ENCODE measurements at regions not wholly inside any gene's neighbourhood (a gene's known extent, or its start where the extent isn't known, plus 50 kb on each side); places are given as distances from the start of the nearest gene placed in this dataset.
"Not testable (repeated sequence)": the region's sequence is repeated elsewhere in the genome, so short reads cannot be mapped to it uniquely, and the experiment has no call there.

GRCh38 chr15:96162322-96162721 is 168.2 kb upstream of the NR2F2 start:
- Histone ChIP-seq H3K9ac (ENCODE audit: low read length) (no peak overlapping the region), H3K36me3 (ENCODE audit: control insufficient read depth, insufficient read depth, low read length, severe bottlenecking) (no peaks in the 10 kb centered on the region), H3K4me1 (ENCODE audit: control insufficient read depth, insufficient read depth, low read length) (peaks cover 8% of the 10 kb centered on the region), H3K9me3 (ENCODE audit: control insufficient read depth, low read length) (no peaks in the 10 kb centered on the region), H3K27me3 (replicated peaks; ENCODE audit: control insufficient read depth, insufficient read depth, low read length) (no peaks in the 10 kb centered on the region), H3K4me3 (ENCODE audit: low read length) (no peak overlapping the region)
- DNase-seq (ENCODE audit: low read depth), result no peak

- Histone ChIP-seq H3K36me3 (ENCODE audit: control insufficient read depth, insufficient read depth, low read length, severe bottlenecking) (no peaks in the 10 kb centered on the region), H3K4me1 (ENCODE audit: control insufficient read depth, insufficient read depth, low read length) (no peaks in the 10 kb centered on the region), H3K27me3 (replicated peaks; ENCODE audit: control insufficient read depth, insufficient read depth, low read length) (no peaks in the 10 kb centered on the region), H3K9ac (ENCODE audit: low read length) (no peak overlapping the region), H3K9me3 (ENCODE audit: control insufficient read depth, low read length) (no peaks in the 10 kb centered on the region), H3K4me3 (ENCODE audit: low read length) (no peak overlapping the region)
- no peak for DNase-seq (ENCODE audit: low read depth)
Measured at GRCh38 chr15:96165081-96165480, 165.4 kb upstream of the NR2F2 start.

- H3K36me3 ChIP-seq (ENCODE audit: control insufficient read depth, insufficient read depth, low read length, severe bottlenecking), result no peaks in the 10 kb centered on the region
- H3K4me1 ChIP-seq (ENCODE audit: control insufficient read depth, insufficient read depth, low read length), result no peaks in the 10 kb centered on the region
- no peaks in the 10 kb centered on the region for H3K9me3 ChIP-seq (ENCODE audit: control insufficient read depth, low read length)
- H3K27me3 ChIP-seq (replicated peaks; ENCODE audit: control insufficient read depth, insufficient read depth, low read length), result no peaks in the 10 kb centered on the region
- no peak overlapping the region for H3K9ac ChIP-seq (ENCODE audit: low read length)
- no peak for DNase-seq (ENCODE audit: low read depth)
- H3K4me3 ChIP-seq (ENCODE audit: low read length), result no peak overlapping the region
Measured at GRCh38 chr15:96165775-96166174, 164.7 kb upstream of the NR2F2 start.

GRCh38 chr15:96166223-96167200 is 164.0 kb upstream of the NR2F2 start:
- Histone ChIP-seq H3K36me3 (ENCODE audit: control insufficient read depth, insufficient read depth, low read length, severe bottlenecking) (no peaks in the 10 kb centered on the region), H3K9ac (ENCODE audit: low read length) (no peak overlapping the region), H3K4me1 (ENCODE audit: control insufficient read depth, insufficient read depth, low read length) (no peaks in the 10 kb centered on the region), H3K9me3 (ENCODE audit: control insufficient read depth, low read length) (no peaks in the 10 kb centered on the region), H3K27me3 (replicated peaks; ENCODE audit: control insufficient read depth, insufficient read depth, low read length) (no peaks in the 10 kb centered on the region), H3K4me3 (ENCODE audit: low read length) (no peak overlapping the region)
- no peak for DNase-seq (ENCODE audit: low read depth)

GRCh38 chr15:96170616-96170978 is 159.9 kb upstream of the NR2F2 start:
- H3K27me3 ChIP-seq (replicated peaks; ENCODE audit: control insufficient read depth, insufficient read depth, low read length); H3K36me3 ChIP-seq (ENCODE audit: control insufficient read depth, insufficient read depth, low read length, severe bottlenecking); DNase-seq (ENCODE audit: low read depth); H3K9ac ChIP-seq (ENCODE audit: low read length); H3K4me3 ChIP-seq (ENCODE audit: low read length); H3K4me1 ChIP-seq (ENCODE audit: control insufficient read depth, insufficient read depth, low read length); H3K9me3 ChIP-seq (ENCODE audit: control insufficient read depth, low read length): not testable (repeated sequence)

GRCh38 chr15:96170979-96171739 is 159.3 kb upstream of the NR2F2 start:
- DNase-seq (ENCODE audit: low read depth), result peak; percentile 28
- H3K9ac ChIP-seq (ENCODE audit: low read length), result no peak overlapping the region
- H3K36me3 ChIP-seq (ENCODE audit: control insufficient read depth, insufficient read depth, low read length, severe bottlenecking), result no peaks in the 10 kb centered on the region
- no peaks in the 10 kb centered on the region for H3K9me3 ChIP-seq (ENCODE audit: control insufficient read depth, low read length)
- no peak overlapping the region for H3K4me3 ChIP-seq (ENCODE audit: low read length)
- H3K27me3 ChIP-seq (replicated peaks; ENCODE audit: control insufficient read depth, insufficient read depth, low read length), result no peaks in the 10 kb centered on the region
- no peaks in the 10 kb centered on the region for H3K4me1 ChIP-seq (ENCODE audit: control insufficient read depth, insufficient read depth, low read length)

- H3K27me3 ChIP-seq (replicated peaks; ENCODE audit: control insufficient read depth, insufficient read depth, low read length), result no peaks in the 10 kb centered on the region
- peak; percentile 56 for DNase-seq (ENCODE audit: low read depth)
- no peaks in the 10 kb centered on the region for H3K9me3 ChIP-seq (ENCODE audit: control insufficient read depth, low read length)
- H3K36me3 ChIP-seq (ENCODE audit: control insufficient read depth, insufficient read depth, low read length, severe bottlenecking), result no peaks in the 10 kb centered on the region
- H3K4me1 ChIP-seq (ENCODE audit: control insufficient read depth, insufficient read depth, low read length), result no peaks in the 10 kb centered on the region
- H3K9ac ChIP-seq (ENCODE audit: low read length), result no peak overlapping the region
- H3K4me3 ChIP-seq (ENCODE audit: low read length), result no peak overlapping the region
Measured at GRCh38 chr15:96171853-96172296, 158.6 kb upstream of the NR2F2 start.

GRCh38 chr15:96172417-96172816 is 158.1 kb upstream of the NR2F2 start:
- no peak for DNase-seq (ENCODE audit: low read depth)
- Histone ChIP-seq H3K4me1 (ENCODE audit: control insufficient read depth, insufficient read depth, low read length) (no peaks in the 10 kb centered on the region), H3K36me3 (ENCODE audit: control insufficient read depth, insufficient read depth, low read length, severe bottlenecking) (no peaks in the 10 kb centered on the region), H3K27me3 (replicated peaks; ENCODE audit: control insufficient read depth, insufficient read depth, low read length) (no peaks in the 10 kb centered on the region), H3K9ac (ENCODE audit: low read length) (no peak overlapping the region), H3K9me3 (ENCODE audit: control insufficient read depth, low read length) (no peaks in the 10 kb centered on the region), H3K4me3 (ENCODE audit: low read length) (no peak overlapping the region)

GRCh38 chr15:96176831-96177230 is 153.7 kb upstream of the NR2F2 start:
- Histone ChIP-seq H3K9ac (ENCODE audit: low read length) (no peak overlapping the region), H3K9me3 (ENCODE audit: control insufficient read depth, low read length) (no peaks in the 10 kb centered on the region), H3K27me3 (replicated peaks; ENCODE audit: control insufficient read depth, insufficient read depth, low read length) (no peaks in the 10 kb centered on the region), H3K4me1 (ENCODE audit: control insufficient read depth, insufficient read depth, low read length) (peaks cover 19% of the 10 kb centered on the region), H3K36me3 (ENCODE audit: control insufficient read depth, insufficient read depth, low read length, severe bottlenecking) (no peaks in the 10 kb centered on the region), H3K4me3 (ENCODE audit: low read length) (no peak overlapping the region)
- no peak for DNase-seq (ENCODE audit: low read depth)

GRCh38 chr15:96177279-96177678 is 153.2 kb upstream of the NR2F2 start:
- no peak overlapping the region for H3K4me3 ChIP-seq (ENCODE audit: low read length)
- H3K9ac ChIP-seq (ENCODE audit: low read length), result no peak overlapping the region
- H3K4me1 ChIP-seq (ENCODE audit: control insufficient read depth, insufficient read depth, low read length), result peaks cover 21% of the 10 kb centered on the region
- no peaks in the 10 kb centered on the region for H3K36me3 ChIP-seq (ENCODE audit: control insufficient read depth, insufficient read depth, low read length, severe bottlenecking)
- H3K27me3 ChIP-seq (replicated peaks; ENCODE audit: control insufficient read depth, insufficient read depth, low read length), result no peaks in the 10 kb centered on the region
- DNase-seq (ENCODE audit: low read depth), result no peak
- no peaks in the 10 kb centered on the region for H3K9me3 ChIP-seq (ENCODE audit: control insufficient read depth, low read length)

- DNase-seq (ENCODE audit: low read depth), result no peak
Measured at GRCh38 chr15:96180087-96180748, 150.3 kb upstream of the NR2F2 start.

More at GRCh38 chr15:96180087-96180748, 150.3 kb upstream of the NR2F2 start:
- H3K36me3 ChIP-seq (ENCODE audit: control insufficient read depth, insufficient read depth, low read length, severe bottlenecking), result no peaks in the 10 kb centered on the region
- H3K9me3 ChIP-seq (ENCODE audit: control insufficient read depth, low read length), result no peaks in the 10 kb centered on the region
- peak overlapping the region; percentile 31 for H3K9ac ChIP-seq (ENCODE audit: low read length)
- no peaks in the 10 kb centered on the region for H3K27me3 ChIP-seq (replicated peaks; ENCODE audit: control insufficient read depth, insufficient read depth, low read length)
- peaks cover 32% of the 10 kb centered on the region for H3K4me1 ChIP-seq (ENCODE audit: control insufficient read depth, insufficient read depth, low read length)
- no peak overlapping the region for H3K4me3 ChIP-seq (ENCODE audit: low read length)

All from adipocyte (in vitro differentiated cells).